Astrocyte (in vitro differentiated cells and primary cell): ENCODE measurements at regions not wholly inside any gene's neighbourhood (a gene's known extent, or its start where the extent isn't known, plus 50 kb on each side); places are given as distances from the start of the nearest gene placed in this dataset.

Experiments used
- DNase-seq: peaks from one replicate; pipeline ENCODE4 v3.0.0-alpha.2; 2010; ENCODE audit warnings: low read depth
- FAIRE-seq: peaks from 2 replicates; lab custom pipeline; 2011; peaks lifted over from hg19 to GRCh38; lab: Jason Lieb, UNC
- H2AFZ ChIP-seq: 2 replicates; pipeline ENCODE4 v1.6.0; 2012; ENCODE audit warnings: low read depth, low read length, inconsistent platforms
- H3K27ac ChIP-seq: 2 replicates; pipeline ENCODE4 v1.5.1; 2011; ENCODE audit warnings: low read depth, low read length, inconsistent platforms
- H3K27me3 ChIP-seq: 2 replicates; pipeline ENCODE4 v1.6.0; 2011; ENCODE audit warnings: low read length, inconsistent platforms; ENCODE audit not compliant: insufficient read depth
- H3K36me3 ChIP-seq: 2 replicates; pipeline ENCODE4 v1.5.1; 2011; ENCODE audit warnings: low read length, inconsistent platforms; ENCODE audit not compliant: insufficient read depth
- H3K4me1 ChIP-seq: 2 replicates; pipeline ENCODE4 v1.5.1; 2011; ENCODE audit warnings: low read length, inconsistent platforms; ENCODE audit not compliant: insufficient read depth
- H3K4me2 ChIP-seq: 2 replicates; pipeline ENCODE4 v1.6.0; 2012; ENCODE audit warnings: low read length, inconsistent platforms
- H3K4me3 ChIP-seq: 2 replicates; pipeline ENCODE4 v1.5.1; 2011; ENCODE audit warnings: low read depth, mild to moderate bottlenecking, low read length, inconsistent platforms; ENCODE audit not compliant: insufficient read depth
- H3K79me2 ChIP-seq: 2 replicates; pipeline ENCODE4 v1.6.0; 2012; ENCODE audit warnings: mild to moderate bottlenecking, low read length, inconsistent platforms; ENCODE audit not compliant: insufficient read depth
- H3K9ac ChIP-seq: 2 replicates; pipeline ENCODE4 v1.6.0; 2012; ENCODE audit warnings: mild to moderate bottlenecking, low read length, inconsistent platforms
- H3K9me3 ChIP-seq: 2 replicates; pipeline ENCODE4 v1.5.1; 2012; ENCODE audit warnings: low read depth, mild to moderate bottlenecking, low read length, inconsistent platforms; ENCODE audit not compliant: insufficient read depth
- H4K20me1 ChIP-seq: 2 replicates; pipeline ENCODE4 v1.6.0; 2012; ENCODE audit warnings: low read length, inconsistent platforms; ENCODE audit not compliant: insufficient read depth
- H3K27ac Mint-ChIP-seq: one replicate; pipeline ENCODE4 v1.8.0; 2021; ENCODE audit warnings: mild to moderate bottlenecking, mixed read lengths; ENCODE audit not compliant: unreplicated experiment
- H3K27me3 Mint-ChIP-seq: one replicate; pipeline ENCODE4 v1.8.0; 2021; ENCODE audit warnings: low read depth, mixed read lengths; ENCODE audit not compliant: unreplicated experiment
- H3K36me3 Mint-ChIP-seq: one replicate; pipeline ENCODE4 v1.8.0; 2021; ENCODE audit warnings: low read depth, mixed read lengths; ENCODE audit not compliant: unreplicated experiment
- H3K4me1 Mint-ChIP-seq: one replicate; pipeline ENCODE4 v1.8.0; 2021; ENCODE audit warnings: low read depth, mixed read lengths; ENCODE audit not compliant: unreplicated experiment
- H3K4me3 Mint-ChIP-seq: one replicate; pipeline ENCODE4 v1.8.0; 2021; ENCODE audit warnings: mild to moderate bottlenecking, moderate library complexity, mixed read lengths; ENCODE audit not compliant: unreplicated experiment
- H3K9me3 Mint-ChIP-seq: one replicate; pipeline ENCODE4 v1.8.0; 2021; ENCODE audit warnings: mild to moderate bottlenecking, mixed read lengths; ENCODE audit not compliant: unreplicated experiment
- EZH2 ChIP-seq: IDR thresholded peaks from 2 replicates; pipeline ENCODE4 v1.6.1; 2012; ENCODE audit warnings: mild to moderate bottlenecking, low read length, inconsistent platforms; ENCODE audit not compliant: insufficient read depth
- TF ChIP-seq, protein P1 (sequence below): IDR thresholded peaks from 2 replicates; pipeline ENCODE4 v1.5.1; 2011; ENCODE audit warnings: low read depth, mild to moderate bottlenecking, inconsistent platforms, low read length, moderate library complexity; ENCODE audit not compliant: insufficient read depth

GRCh38 chr2:67462738-67463496 is 65.8 kb downstream of the ETAA1 start:
- H3K27me3 Mint-ChIP-seq = no peaks in the 10 kb centered on the region
- Histone ChIP-seq H4K20me1 (no peaks in the 10 kb centered on the region), H3K27me3 (no peaks in the 10 kb centered on the region), H3K9me3 (no peaks in the 10 kb centered on the region), H3K4me2 (no peak overlapping the region), H3K27ac (no peak overlapping the region), H3K36me3 (no peaks in the 10 kb centered on the region), H3K4me3 (no peak overlapping the region), H3K79me2 (no peaks in the 10 kb centered on the region), H3K4me1 (no peaks in the 10 kb centered on the region), H2AFZ (no peak overlapping the region), H3K9ac (no peak overlapping the region)
- TF ChIP-seq, protein P1, sequence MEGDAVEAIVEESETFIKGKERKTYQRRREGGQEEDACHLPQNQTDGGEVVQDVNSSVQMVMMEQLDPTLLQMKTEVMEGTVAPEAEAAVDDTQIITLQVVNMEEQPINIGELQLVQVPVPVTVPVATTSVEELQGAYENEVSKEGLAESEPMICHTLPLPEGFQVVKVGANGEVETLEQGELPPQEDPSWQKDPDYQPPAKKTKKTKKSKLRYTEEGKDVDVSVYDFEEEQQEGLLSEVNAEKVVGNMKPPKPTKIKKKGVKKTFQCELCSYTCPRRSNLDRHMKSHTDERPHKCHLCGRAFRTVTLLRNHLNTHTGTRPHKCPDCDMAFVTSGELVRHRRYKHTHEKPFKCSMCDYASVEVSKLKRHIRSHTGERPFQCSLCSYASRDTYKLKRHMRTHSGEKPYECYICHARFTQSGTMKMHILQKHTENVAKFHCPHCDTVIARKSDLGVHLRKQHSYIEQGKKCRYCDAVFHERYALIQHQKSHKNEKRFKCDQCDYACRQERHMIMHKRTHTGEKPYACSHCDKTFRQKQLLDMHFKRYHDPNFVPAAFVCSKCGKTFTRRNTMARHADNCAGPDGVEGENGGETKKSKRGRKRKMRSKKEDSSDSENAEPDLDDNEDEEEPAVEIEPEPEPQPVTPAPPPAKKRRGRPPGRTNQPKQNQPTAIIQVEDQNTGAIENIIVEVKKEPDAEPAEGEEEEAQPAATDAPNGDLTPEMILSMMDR = no peak
- no peak for TF ChIP-seq EZH2
- H3K27ac Mint-ChIP-seq = no peak overlapping the region
- peak; percentile 22 for DNase-seq
- FAIRE-seq = no peak
- H3K9me3 Mint-ChIP-seq = no peaks in the 10 kb centered on the region
- H3K4me1 Mint-ChIP-seq = peaks cover 6% of the 10 kb centered on the region
- no peaks in the 10 kb centered on the region for H3K36me3 Mint-ChIP-seq
- no peak overlapping the region for H3K4me3 Mint-ChIP-seq

GRCh38 chr2:67463810-67464209 is 66.7 kb downstream of the ETAA1 start:
- H4K20me1 ChIP-seq = no peaks in the 10 kb centered on the region

More at GRCh38 chr2:67463810-67464209, 66.7 kb downstream of the ETAA1 start:
- Histone ChIP-seq H3K9ac (no peak overlapping the region), H3K9me3 (no peaks in the 10 kb centered on the region), H2AFZ (no peak overlapping the region), H3K27ac (no peak overlapping the region), H3K27me3 (no peaks in the 10 kb centered on the region), H3K4me2 (no peak overlapping the region), H3K4me1 (no peaks in the 10 kb centered on the region), H3K4me3 (no peak overlapping the region), H3K36me3 (no peaks in the 10 kb centered on the region), H3K79me2 (no peaks in the 10 kb centered on the region)
- Mint-ChIP-seq H3K27me3 (no peaks in the 10 kb centered on the region), H3K36me3 (no peaks in the 10 kb centered on the region), H3K9me3 (no peaks in the 10 kb centered on the region), H3K4me3 (no peak overlapping the region), H3K27ac (no peak overlapping the region), H3K4me1 (peaks cover 6% of the 10 kb centered on the region)
- peak; percentile 94 for DNase-seq
- FAIRE-seq = no peak
- TF ChIP-seq, protein P1 = no peak
- TF ChIP-seq EZH2 = no peak
